Stomach (tissue), 4 donors: ENCODE measurements at regions not wholly inside any gene's neighbourhood (a gene's known extent, or its start where the extent isn't known, plus 50 kb on each side); places are given as distances from the start of the nearest gene placed in this dataset.

Source experiments
- EP300 ChIP-seq: sonication (generic); formaldehyde crosslinking; IDR thresholded peaks from one replicate; pipeline ENCODE4 v1.6.1; 2017; ENCODE audit warnings: antibody characterized with exemption
- POLR2A ChIP-seq, 4 donors: fragments of 450-650 bp; IDR thresholded peaks; one replicate each; pipeline ENCODE4 v1.6.1; 2016; ENCODE audit warnings: antibody characterized with exemption in 4 of 4, control low read depth in 2 of 4, mild to moderate bottlenecking in 1 of 4, moderate library complexity in 1 of 4
- POLR2AphosphoS5 ChIP-seq, 3 donors: sonication (generic); formaldehyde crosslinking; IDR thresholded peaks; one replicate each; pipeline ENCODE4 v1.6.1; 2016; ENCODE audit warnings: antibody characterized with exemption in 3 of 3
- TF ChIP-seq, protein P1 (sequence below), 7 experiments: fragments of 450-650 bp in 4 of 7; fragments of 200-600 bp in 3 of 7; sonication (generic) in 3 of 7; IDR thresholded peaks; one replicate each; pipeline ENCODE4 v1.5.1; 2016 to 2019; ENCODE audit warnings: antibody characterized with exemption in 7 of 7, control low read depth in 2 of 7, mild to moderate bottlenecking in 1 of 7

DNA sequence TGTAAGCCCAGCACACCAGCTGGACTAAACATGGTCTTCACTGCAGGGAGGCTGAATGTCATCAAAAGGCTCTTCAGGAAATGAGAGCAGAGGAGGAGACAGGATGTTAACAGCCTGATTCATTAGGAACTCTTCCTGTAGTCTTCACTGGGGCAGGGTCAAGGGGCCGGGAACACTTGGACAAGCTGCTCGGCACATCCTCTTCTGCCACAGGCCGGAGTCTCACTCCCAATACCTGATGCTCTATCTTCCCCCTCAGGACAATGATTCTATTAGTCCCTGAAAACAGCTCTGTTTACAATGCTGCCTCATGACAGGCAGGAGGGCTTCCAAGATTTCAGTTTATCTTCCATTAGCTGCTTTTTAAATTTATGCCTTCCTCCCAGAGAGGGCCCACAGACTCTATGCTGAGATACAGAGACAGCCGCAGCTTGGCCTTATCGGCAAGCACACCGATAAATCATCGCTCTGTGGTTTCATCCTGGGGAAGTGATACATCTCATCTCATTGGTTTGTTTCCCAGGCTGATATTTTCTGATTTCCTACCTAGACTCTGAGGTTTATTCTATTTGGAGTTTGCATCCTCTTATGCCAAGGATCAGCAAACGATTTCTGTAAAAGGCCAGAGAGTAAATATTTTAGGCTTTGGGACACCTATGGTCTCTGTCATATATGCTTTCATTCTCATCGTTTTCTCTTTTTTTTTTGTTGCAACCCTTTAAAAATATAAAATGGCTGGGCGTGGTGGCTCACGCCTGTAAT is 214.0 kb upstream of the ASIC2 start:
- TF ChIP-seq, protein P1, sequence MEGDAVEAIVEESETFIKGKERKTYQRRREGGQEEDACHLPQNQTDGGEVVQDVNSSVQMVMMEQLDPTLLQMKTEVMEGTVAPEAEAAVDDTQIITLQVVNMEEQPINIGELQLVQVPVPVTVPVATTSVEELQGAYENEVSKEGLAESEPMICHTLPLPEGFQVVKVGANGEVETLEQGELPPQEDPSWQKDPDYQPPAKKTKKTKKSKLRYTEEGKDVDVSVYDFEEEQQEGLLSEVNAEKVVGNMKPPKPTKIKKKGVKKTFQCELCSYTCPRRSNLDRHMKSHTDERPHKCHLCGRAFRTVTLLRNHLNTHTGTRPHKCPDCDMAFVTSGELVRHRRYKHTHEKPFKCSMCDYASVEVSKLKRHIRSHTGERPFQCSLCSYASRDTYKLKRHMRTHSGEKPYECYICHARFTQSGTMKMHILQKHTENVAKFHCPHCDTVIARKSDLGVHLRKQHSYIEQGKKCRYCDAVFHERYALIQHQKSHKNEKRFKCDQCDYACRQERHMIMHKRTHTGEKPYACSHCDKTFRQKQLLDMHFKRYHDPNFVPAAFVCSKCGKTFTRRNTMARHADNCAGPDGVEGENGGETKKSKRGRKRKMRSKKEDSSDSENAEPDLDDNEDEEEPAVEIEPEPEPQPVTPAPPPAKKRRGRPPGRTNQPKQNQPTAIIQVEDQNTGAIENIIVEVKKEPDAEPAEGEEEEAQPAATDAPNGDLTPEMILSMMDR (IDR thresholded peaks at IDR 0.05): no peak
- no peak for TF ChIP-seq POLR2A (IDR thresholded peaks at IDR 0.05)
- TF ChIP-seq EP300: no peak
- no peak for TF ChIP-seq POLR2AphosphoS5 (IDR thresholded peaks at IDR 0.05)
